Hindlimb muscle (tissue), 1 donor: ENCODE measurements at regions not wholly inside any gene's neighbourhood (a gene's known extent, or its start where the extent isn't known, plus 50 kb on each side); places are given as distances from the start of the nearest gene placed in this dataset.
"Not testable (repeated sequence)": the region's sequence is repeated elsewhere in the genome, so short reads cannot be mapped to it uniquely, and the experiment has no call there.

Experiments
- DNase-seq: peaks from one replicate; pipeline ENCODE4 v3.0.0-alpha.2; 2013

DNA sequence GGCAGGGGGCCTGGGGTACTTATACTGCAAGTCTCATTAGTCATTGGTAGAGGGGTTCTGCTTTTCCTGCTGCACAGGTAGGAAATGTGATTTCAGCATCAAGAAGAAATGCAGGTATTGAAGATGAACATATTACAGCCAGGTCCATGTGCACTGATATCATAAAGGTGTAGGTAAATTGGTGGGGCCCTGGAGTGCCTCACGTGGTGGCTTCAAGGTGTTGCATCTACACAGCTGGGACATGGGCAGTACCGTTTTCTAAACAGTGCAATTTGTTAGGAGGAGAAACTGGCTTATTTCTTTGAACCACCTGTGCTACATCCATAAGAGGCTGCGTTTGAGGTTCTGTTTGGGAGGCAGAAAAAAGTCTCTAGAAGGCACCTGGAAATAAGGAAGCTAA lies 618.1 kb upstream of the RBFOX1 start:
- no peak for DNase-seq

DNA sequence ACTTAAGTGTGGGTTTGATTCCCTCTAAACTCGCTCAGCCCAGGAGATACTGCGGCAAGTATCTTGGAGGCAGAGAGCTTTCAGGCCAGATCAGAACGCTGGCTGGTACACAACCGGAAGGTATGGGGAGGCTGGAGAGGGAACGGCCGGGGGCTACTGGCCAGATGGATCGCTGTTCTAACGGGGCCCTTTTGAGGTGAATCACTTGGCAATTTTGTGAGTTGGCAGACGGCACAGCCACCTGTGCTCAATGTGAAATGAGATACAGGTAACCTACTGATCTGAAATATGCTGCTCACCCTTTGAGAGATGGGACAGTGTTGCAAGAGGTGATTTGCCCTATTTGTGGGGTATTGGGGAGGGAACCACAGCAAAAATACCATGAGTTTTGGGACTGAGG lies 622.9 kb upstream of the RBFOX1 start:
- no peak for DNase-seq

DNA sequence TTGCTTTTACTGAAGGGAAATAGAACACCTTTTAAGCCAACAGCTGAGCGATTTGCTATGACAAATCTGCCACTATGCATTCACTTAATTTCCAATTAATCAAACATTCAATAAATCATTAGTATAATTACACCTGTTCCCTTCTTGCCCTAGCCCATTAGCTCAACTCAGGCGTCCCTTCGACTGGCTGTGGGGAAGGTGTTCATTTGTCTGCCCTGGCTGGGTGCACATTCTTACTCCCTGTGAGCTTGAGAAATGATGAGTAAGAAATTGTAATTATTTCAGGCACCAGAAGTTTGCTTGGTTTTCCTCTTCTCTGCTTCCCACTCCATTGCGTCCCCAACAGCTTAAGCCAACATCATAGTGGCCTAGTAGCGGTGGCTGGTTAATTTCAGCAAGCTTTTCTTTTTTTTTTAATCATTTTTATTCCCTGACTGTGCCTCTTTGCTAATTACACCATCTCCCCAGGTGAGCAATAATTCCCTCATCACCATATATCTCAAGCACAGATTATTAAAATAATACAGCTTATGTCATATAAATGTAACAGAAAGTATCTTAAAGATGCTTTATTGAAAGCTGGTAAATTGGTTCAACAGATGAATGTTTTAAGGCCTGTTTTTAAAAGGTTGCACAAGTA lies 623.9 kb upstream of the RBFOX1 start:
- no peak for DNase-seq

DNA sequence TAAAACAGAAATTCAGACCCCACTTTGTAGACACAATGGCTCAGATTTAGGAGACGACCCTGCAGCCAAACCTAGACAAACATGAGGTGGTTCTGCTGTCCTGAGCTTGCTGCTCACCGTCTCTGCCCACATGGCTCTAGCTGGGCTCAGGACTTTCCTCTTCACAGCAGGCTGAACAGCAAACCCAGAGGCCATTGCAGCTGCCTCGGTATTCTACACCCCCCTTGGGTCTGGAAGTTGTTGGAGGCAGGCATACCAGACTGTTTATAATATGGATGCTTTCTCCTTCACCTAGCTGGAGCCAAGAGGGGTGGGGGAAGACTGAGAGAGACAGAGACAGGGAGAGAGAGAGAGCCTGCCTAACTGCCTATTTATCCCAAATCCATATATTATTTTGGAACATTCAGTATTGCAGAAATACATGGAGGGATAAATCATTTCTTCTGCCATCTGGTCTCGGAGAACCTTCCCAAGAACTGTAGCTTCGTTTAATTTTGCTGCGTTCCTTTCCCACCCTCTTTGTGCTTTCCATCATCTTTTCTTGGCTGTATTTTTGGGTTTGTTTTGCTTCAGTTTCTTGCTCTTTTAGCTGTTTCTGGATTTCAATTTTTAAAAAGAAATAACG lies 628.2 kb upstream of the RBFOX1 start:
- no peak for DNase-seq

DNA sequence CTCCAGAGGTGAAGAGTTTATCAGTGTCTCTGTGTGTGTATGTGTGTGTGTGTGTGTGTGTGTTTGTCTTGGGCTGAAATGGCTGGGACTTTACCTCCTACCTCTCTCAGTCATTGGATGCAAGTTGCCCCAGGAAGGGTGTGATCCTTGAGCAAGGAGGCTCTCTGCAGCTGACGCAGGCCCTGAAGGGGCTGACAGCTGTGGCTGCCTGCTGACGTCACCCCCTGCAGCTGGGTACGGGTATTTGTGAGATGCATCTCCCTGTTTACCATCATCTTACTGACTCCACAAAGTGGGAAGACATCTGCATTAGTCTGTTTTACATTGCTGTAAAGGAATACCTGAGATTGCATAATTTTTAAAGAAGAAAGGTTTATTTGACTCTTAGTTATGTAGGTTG lies 631.5 kb upstream of the RBFOX1 start:
- no peak for DNase-seq

DNA sequence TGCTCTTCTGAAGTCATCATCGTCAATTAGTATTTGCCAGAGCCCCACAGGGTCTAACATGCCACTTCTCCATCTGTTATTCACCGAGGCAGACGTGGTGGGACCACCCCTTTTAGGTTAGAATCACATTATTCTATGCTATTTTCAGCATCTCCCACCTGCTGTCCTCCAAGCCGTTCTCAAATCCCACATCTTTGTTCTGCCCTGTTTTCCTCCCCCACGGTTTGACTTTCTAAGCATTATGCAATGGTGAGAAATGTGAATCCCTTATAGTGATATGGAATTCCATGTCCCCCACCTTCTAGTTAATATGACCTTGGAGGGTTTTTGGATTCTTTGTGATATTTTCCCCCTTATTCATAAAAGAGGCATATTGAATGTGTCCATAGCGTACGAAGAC lies 634.1 kb upstream of the RBFOX1 start:
- DNase-seq: no peak

DNA sequence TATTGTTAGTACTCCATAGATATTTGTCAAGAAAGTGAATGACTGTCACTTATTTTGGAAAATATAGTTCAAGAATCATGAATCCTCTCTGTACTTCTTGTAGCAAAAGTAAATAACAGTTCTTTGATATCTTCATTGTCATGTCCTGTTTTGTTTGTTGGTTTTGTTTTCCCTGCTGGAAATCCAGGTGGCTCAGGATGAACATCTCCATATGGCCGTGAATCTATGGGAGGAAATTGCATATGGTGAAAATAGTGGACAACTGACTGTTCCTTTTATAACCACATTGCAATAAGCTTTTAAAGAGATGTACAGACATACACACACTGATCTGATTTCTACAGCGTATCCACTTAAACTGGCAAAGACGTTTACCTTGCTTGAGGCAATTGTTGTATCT lies 637.0 kb upstream of the RBFOX1 start:
- no peak for DNase-seq

DNA sequence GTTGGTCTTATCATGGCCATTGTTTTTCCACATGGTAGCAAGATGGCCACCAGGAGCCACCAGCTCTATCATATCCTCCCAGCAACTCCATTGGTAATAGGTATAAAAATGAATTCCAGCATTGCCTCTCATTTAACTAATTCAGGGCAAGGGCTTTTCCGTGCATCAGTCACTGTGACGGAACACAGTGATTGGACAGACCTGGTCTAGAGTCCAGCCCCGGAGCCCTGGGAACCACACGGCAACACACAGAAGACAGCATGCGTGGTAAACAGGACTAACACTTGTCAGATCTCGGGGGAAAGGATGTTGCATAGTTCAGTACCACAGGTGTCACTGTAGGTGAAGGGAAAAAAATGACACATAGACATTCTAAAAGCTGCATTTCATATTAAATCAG lies 638.0 kb upstream of the RBFOX1 start:
- no peak for DNase-seq

DNA sequence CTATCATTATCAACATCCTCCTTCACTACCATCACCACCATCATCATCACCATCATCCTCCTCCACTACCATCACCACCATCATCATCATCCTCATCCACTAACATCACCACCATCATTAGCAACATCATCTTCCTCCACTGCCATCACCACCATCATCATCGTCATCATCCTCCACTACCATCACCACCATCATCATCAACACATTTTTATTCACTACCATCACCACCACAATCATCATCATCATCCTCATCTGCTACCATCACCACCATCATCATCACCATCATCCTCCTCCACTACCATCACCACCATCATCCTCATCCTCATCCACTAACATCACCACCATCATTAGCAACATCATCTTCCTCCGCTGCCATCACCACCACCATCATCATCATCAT lies 639.2 kb upstream of the RBFOX1 start:
- not testable (repeated sequence) for DNase-seq

DNA sequence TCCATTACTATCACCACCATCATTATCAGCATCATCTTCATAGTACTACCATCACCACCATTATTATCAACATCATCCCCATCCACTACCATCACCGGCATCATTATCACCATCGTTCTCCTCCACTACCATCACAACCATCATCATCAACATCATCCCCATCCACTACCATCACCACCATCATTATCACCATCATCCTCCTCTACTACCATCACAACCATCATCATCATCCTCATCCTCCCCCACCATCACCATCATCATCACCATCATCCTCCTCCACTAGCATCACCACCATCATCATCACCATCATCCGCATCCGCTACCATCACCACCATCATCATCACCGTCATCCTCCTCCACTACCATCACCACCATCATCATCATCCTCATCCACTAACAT lies 639.8 kb upstream of the RBFOX1 start:
- DNase-seq: no peak

DNA sequence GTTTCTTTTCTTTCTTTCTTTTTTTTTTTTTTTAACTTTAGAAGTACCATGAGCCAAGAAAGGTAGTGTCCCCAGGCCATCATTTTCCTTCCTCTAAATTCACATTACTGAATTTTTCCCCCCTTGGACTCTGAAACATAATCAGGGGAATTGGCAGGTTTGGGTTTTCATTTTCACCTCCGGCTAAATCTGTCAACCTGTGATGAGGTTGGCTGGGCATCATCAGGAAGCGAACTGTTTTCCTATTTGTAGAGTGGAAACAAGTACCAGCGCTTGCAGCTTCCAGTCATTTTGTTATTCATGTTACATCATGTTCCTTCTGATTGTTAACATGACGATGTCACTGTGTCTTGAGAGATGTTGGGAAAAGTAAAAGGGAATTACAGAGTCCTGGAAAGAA lies 641.9 kb upstream of the RBFOX1 start:
- no peak for DNase-seq

DNA sequence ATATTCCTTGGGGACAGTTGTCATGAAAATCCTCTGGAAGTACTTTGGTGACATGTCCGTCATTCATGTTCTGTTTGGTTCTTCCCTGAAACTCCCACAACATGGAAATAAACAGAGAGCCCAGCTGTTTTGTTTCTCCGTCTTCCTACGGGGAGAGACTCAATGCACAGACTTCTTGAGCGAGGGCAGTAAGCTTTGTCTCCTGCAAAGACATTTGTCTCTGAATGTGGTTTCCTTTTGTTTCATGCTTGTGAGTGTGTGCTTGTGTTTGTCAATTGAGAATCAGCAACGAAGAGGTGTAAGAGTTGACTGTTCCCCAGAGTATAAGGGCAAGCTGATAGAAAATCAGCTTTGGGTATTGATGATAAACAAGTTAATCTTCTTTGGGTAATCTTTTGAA lies 643.0 kb upstream of the RBFOX1 start:
- no peak for DNase-seq

DNA sequence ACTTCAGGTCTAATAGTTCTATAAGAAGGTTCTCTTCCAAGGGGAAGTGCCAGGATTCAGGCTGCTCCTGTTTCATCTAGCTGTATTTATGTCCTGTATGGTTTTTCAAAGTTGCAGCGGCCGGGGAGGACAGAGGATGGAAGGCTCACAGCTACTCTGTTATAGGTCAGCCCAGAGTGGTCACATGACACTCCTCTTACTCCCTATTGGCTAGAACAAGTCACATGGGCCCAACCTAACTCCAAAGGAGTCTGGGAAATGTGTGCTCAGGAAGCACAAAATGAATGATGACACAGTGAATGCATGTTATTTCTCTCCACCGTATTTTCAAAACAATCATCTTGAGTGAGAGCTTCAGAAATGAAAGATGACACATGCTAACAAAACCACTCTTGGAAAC lies 645.1 kb upstream of the RBFOX1 start:
- no peak for DNase-seq

DNA sequence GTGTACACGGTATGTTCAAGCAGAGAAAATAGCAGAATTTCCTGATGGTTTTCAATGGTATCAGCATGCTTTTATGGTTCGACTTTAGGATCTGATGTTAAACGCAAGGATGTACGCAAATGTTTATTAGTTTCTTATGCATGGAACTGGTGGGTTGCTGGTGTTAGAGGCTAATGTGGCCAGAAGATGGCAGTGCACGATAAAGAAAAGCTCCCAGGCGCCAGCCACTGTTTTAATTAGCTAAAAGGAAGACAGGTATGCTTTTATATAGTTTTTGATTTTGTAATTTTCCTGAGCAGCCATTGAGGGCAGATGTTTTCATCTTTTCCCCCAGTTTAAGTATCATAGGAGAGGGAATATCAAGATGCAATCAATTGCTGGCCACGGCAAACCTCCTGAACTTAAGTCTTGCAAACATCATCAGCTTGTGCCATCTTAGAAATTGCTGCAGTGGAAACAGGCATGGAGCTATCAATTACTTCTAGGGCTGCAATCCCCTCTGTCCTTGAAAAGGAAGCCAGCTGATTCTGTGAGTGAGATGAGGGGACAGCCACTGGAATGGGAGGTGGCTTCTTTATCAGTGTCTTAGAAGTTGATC lies 648.5 kb upstream of the RBFOX1 start:
- no peak for DNase-seq

DNA sequence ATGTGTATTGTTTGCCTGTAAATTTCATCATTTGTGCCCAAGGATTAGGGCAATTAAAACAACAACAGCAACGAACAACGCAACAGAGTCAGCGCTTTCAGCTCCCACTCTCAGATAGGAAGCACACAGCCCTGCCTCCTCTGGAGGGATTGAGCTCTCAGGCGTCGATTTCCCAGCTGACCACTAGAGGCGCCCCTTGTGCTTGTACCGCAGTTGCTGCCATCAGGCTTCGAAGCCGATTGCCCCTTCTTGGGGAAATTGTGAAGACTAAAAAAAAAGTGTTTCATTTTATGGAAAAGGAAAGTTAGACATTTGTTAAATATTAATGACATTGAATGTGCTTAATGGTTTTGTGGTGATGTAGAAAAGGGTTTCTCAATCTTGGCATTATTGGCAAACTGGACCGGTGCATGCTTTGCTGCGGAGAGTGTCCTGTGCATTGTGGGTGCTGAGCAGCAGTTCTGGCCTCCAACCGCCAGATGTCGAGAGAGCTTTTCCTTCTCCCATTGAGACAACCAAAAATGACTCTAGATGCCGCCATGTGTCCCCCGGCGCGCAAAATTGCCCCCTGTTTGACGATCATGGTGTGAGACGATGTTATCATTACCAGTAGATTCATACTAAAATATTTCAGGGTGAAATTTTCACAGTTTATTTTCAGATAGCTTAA lies 650.4 kb upstream of the RBFOX1 start:
- DNase-seq: no peak

DNA sequence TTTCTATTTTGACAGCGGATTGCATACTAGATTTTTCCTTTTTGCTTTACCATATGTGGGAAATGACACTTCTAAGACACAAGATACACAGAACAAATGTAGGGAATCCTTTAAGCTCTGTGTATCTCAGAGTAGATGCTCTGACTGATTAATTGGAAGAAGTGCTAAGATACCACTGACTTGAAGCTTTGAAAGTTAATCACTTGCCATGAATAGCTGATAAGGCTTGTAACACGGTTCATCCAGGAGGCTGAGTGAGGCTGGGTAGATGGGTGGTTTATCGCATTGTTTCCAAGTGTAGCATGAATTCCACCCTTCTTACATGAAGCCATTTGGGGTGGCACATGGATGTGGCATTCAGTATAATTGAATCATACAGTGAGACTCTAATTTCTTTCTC lies 654.1 kb upstream of the RBFOX1 start:
- no peak for DNase-seq

DNA sequence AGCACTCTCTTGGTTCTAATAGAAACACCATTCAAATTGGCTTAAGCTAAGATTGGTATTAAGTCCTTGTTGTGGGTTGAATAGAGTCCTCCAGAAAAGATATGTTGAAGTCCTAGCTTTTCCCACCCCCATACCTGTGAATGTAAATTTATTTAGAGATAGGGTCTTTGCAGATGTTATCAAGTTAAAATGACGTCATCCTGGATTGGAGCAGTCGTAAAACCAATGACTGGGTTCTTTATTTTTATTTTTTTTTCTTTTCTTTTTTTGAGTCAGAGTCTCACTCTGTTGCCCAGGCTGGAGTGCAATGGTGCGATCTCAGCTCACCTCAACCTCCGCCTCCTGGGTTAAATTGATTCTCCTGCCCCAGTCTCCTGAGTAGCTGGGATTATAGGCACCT lies 658.6 kb upstream of the RBFOX1 start:
- DNase-seq: no peak

DNA sequence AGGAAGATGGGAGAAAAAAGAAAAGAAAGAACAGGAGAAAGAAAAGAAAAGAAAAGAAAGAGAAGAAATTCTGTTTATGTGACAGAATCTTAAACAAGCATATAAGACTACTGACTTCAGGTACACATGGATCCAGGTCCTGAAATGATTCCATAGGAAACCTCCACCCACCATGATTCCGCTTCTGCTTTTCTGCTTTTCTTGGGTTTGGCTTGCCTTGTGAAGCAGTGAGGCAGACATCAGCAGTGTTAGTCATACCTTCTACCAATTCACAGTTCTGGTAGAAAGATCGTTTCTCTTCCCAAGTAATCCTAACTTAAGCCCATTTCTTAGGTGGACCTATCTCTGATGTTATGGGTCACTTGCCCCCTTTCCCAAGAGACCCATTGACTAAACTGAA lies 660.1 kb upstream of the RBFOX1 start:
- DNase-seq: no peak

DNA sequence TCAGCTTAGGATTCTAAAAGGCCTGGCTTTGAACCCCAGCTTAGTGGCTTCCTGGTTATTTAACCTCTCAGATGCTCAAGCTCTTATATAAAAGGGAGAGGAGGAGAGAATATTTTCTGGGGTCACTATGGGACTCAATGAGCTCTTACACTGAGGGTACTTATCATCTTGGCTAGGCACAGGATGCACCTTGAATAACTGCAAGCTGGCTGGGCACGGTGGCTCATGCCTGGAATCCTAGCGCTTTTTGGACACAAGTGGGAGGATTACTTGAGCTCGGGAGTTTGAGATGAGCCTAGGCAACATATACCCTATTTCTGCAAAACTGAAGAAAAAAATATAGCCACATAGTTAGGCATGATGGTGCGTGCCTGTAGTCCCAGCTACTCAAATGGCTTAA lies 665.3 kb upstream of the RBFOX1 start:
- DNase-seq: no peak

DNA sequence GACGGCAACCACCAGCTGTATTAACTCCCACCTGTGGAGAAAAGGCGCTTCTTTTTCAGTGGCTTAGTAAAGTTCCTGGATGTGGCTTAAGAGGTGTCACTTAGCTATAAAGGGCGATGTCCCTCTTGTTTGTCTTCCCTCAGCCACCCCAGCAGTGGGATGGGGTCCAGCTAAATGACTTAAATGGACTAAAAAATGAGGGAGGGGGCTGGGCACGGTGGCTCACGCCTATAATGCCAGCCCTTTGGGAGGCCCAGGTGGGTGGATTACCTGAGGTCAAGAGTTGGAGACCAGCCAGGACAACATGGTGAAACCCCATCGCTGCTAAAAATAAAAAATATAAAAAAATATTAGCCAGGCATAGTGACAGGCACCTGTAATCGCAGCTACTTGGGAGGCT lies 667.5 kb upstream of the RBFOX1 start:
- no peak for DNase-seq

DNA sequence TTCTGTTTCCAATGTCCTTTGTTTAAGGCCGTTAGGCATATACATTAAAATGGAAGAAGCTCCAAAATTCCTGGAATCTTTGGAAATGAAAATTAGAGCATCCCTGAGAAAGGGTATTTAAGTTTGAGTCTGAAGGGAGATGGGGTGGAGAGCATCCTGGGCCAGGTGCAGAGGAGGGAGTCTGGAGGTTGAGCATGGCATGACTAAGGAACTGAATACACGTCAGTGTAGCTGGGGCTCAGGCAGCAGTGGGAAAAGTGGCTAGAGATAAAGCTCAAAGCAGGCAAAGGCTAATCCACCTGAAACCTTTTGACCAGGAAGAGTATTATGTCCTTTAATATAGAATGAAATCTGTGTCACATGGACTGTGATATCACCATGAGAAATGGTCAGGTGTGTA lies 669.0 kb upstream of the RBFOX1 start:
- no peak for DNase-seq

DNA sequence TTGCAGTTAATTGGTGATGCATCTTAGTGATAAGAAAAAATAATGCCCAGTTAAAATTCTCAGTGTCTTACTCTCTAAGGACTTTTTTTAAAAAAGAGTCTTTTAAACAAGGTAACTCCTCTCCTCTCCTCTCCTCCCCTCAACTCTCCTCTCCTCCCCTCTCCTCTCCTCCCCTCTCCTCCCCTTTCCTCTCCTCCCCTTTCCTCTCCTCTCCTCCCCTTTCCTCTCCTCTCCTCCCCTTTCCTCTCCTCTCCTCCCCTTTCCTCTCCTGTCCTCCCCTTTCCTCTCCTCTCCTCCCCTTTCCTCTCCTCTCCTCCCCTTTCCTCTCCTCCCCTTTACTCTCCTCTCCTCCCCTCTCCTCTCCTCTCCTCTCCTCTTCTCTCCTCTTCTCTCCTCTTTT lies 675.9 kb upstream of the RBFOX1 start:
- DNase-seq: no peak

DNA sequence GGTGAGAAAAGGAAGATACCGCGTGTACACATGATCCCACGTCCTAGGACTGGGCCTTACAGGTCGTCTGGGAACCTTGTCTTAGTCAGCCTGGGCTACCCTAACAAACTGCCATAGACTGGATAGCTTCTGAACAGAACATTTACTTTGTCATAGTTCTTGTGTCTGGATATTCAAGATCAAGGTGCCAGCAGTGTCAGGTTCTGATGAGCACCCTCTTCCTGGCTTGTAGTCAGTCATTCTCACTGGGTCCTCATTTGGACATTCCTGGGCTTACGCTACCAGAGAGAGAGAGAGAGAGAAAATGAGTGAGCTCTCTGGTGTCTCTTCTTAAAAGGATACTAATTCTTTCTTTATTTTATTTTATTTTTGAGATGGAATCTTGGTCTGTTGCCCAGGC lies 685.8 kb upstream of the RBFOX1 start:
- DNase-seq: no peak
